HepG2 (cell line): ENCODE measurements at regions not wholly inside any gene's neighbourhood (a gene's known extent, or its start where the extent isn't known, plus 50 kb on each side); places are given as distances from the start of the nearest gene placed in this dataset.

Experiments
- ATAC-seq: fragments of 200-7000 bp; cut with Tn5 transposase; 3 replicates; pipeline ENCODE4 v1.9.1; 2020; ENCODE audit warnings: mild to moderate bottlenecking, moderate library complexity
- BruUV-seq: library from RNA; stranded (reverse); fragments of 400-500 nt; replicated peaks from 2 replicates; lab custom pipeline; 2021; lab: Mats Ljungman, UMichigan
- CTCF ChIA-PET: fragments of 300-600 bp; formaldehyde crosslinking; extraction: SDS; loops from one replicate; lab custom pipeline; 2021; ENCODE audit warnings: low total read pairs, inconsistent platforms, low intra/inter-chr PET ratio; lab: Yijun Ruan, JAX
- POLR2A ChIA-PET: fragments of 350-600 bp; sonication (Branson Sonifier 250); formaldehyde crosslinking; loops from one replicate; lab custom pipeline; 2020; ENCODE audit warnings: antibody characterized with exemption, inconsistent platforms; lab: Yijun Ruan, JAX
- DNase-seq: peaks from one replicate; pipeline ENCODE4 v3.0.0-alpha.2; 2015; ENCODE audit warnings: low spot score
- FAIRE-seq: peaks from 3 replicates; lab custom pipeline; 2011; peaks lifted over from hg19 to GRCh38; lab: Jason Lieb, UNC
- H2AFZ ChIP-seq: one replicate; pipeline ENCODE4 v1.6.1; 2011; ENCODE audit warnings: low read length, inconsistent platforms
- H3K27ac ChIP-seq: fragments of 300-600 bp; 3 replicates; pipeline ENCODE4 v1.8.0; 2011; ENCODE audit warnings: mixed run types, mild to moderate bottlenecking, mixed read lengths, low read length, inconsistent platforms; ENCODE audit not compliant: insufficient read depth; ENCODE audit errors: extremely low read length
- H3K27me3 ChIP-seq, 2 experiments: fragments of 200-600 bp in 1 of 2; 2 replicates in 1 of 2; 3 replicates in 1 of 2; pipeline versions ENCODE4 v1.6.0 to v1.8.0; 2011; ENCODE audit warnings: low read length in 2 of 2, mild to moderate bottlenecking in 2 of 2, moderate library complexity in 2 of 2, inconsistent platforms in 1 of 2; ENCODE audit not compliant: insufficient read depth in 2 of 2, control insufficient read depth in 1 of 2
- H3K36me3 ChIP-seq, 2 experiments: fragments of 200-600 bp in 1 of 2; replicated peaks in 1 of 2; 2 replicates in 1 of 2; 3 replicates in 1 of 2; pipeline versions ENCODE4 v1.5.1 to v1.8.0; 2011; ENCODE audit warnings: low read length in 2 of 2, inconsistent platforms in 1 of 2; ENCODE audit not compliant: insufficient read depth in 2 of 2, control insufficient read depth in 1 of 2
- H3K4me1 ChIP-seq: 2 replicates; pipeline ENCODE4 v1.5.1; 2012; ENCODE audit warnings: low read length, inconsistent platforms; ENCODE audit not compliant: insufficient read depth
- H3K4me2 ChIP-seq: 2 replicates; pipeline ENCODE4 v1.6.0; 2011; ENCODE audit warnings: low read depth, low read length, inconsistent platforms
- H3K4me3 ChIP-seq, 3 experiments: fragments of 200-600 bp in 1 of 3; sonication (generic), shearing (Covaris generic) in 1 of 3; replicated peaks in 1 of 3; 2 replicates each; pipeline ENCODE4 v1.5.1; 2011 to 2016; ENCODE audit warnings: low read length in 3 of 3, inconsistent platforms in 2 of 3, low read depth in 2 of 3, mild to moderate bottlenecking in 2 of 3, control low read depth in 1 of 3, mixed read lengths in 1 of 3; ENCODE audit not compliant: insufficient read depth in 1 of 3
- H3K79me2 ChIP-seq: one replicate; pipeline ENCODE4 v1.6.1; 2011; ENCODE audit warnings: low read length, inconsistent platforms; ENCODE audit not compliant: insufficient read depth
- H3K9ac ChIP-seq: 2 replicates; pipeline ENCODE4 v1.6.0; 2011; ENCODE audit warnings: mild to moderate bottlenecking, low read depth, low read length, inconsistent platforms; ENCODE audit not compliant: insufficient read depth
- H3K9me3 ChIP-seq: 2 replicates; pipeline ENCODE4 v1.5.1; 2012; ENCODE audit warnings: mild to moderate bottlenecking, low read length
- H4K20me1 ChIP-seq: 2 replicates; pipeline ENCODE4 v1.6.0; 2011; ENCODE audit warnings: inconsistent platforms, mild to moderate bottlenecking, low read length, moderate library complexity; ENCODE audit not compliant: insufficient read depth
- ASH2L ChIP-seq: fragments of 300-600, 200-600 bp; sonication (generic); IDR thresholded peaks from 2 replicates; pipeline ENCODE4 v1.7.0; 2017; ENCODE audit warnings: low read depth, mild to moderate bottlenecking, moderate library complexity, mixed read lengths, low read length; ENCODE audit not compliant: insufficient read length
- ATM ChIP-seq: fragments of 450-650 bp; IDR thresholded peaks from 2 replicates; pipeline ENCODE4 v1.7.1; 2017; ENCODE audit warnings: mild to moderate bottlenecking, borderline replicate concordance
- KMT2B ChIP-seq: IDR thresholded peaks from 2 replicates; pipeline ENCODE4 v1.6.1; 2016; ENCODE audit warnings: missing genetic modification reagents, missing compliant biosample characterization
- MATR3 ChIP-seq: sonication (generic); formaldehyde crosslinking; IDR thresholded peaks from 2 replicates; pipeline ENCODE4 v1.4.0; 2020; ENCODE audit warnings: missing genetic modification reagents
- MEIS1 ChIP-seq: sonication (generic); formaldehyde crosslinking; IDR thresholded peaks from 2 replicates; pipeline ENCODE4 v1.9.0; 2021; ENCODE audit warnings: mild to moderate bottlenecking, missing genetic modification reagents, moderate library complexity, borderline replicate concordance
- PCBP2 ChIP-seq: fragments of 200-400 bp; formaldehyde crosslinking; optimal IDR thresholded peaks from 2 replicates; pipeline ENCODE3; 2018; ENCODE audit warnings: low read length, low read depth; ENCODE audit not compliant: poor library complexity, severe bottlenecking
- SOX6 ChIP-seq, 2 experiments: fragments of 450-650 bp in 1 of 2; sonication (generic) in 1 of 2; formaldehyde crosslinking in 1 of 2; IDR thresholded peaks; 2 replicates each; pipeline versions ENCODE4 v1.4.0 to v1.6.1; 2017 to 2020; ENCODE audit warnings: antibody characterized with exemption in 1 of 2, mild to moderate bottlenecking in 1 of 2, missing genetic modification reagents in 1 of 2
- ZNF230 ChIP-seq: sonication (generic); formaldehyde crosslinking; IDR thresholded peaks from 2 replicates; pipeline ENCODE4 v1.4.0; 2020; ENCODE audit warnings: mild to moderate bottlenecking, missing genetic modification reagents
- WGBS: methylation state at CpG from one replicate; pipeline ENCODE4 v1.1.6; 2017; ENCODE audit warnings: low lambda C conversion rate; 5-methylcytosine and 5-hydroxymethylcytosine counted together
- in situ Hi-C: cut with HindIII; loops from 2 replicates; pipeline ENCODE4 v1.10.0; 2017; ENCODE audit warnings: low pct_unique_long_range_greater_than_20kb; ENCODE audit not compliant: extremely low pct_ligation_motif_present
- intact Hi-C: fragments of 100-400 bp; cut with micrococcal nuclease; formaldehyde crosslinking; loops from one replicate; pipeline ENCODE4 v1.10.0; 2022; ENCODE audit not compliant: unreplicated experiment
- TF ChIP-seq, protein P1 (sequence below): sonication (generic); formaldehyde crosslinking; IDR thresholded peaks from 2 replicates; pipeline ENCODE4 v1.4.0; 2020; ENCODE audit warnings: missing genetic modification reagents, borderline replicate concordance
- TF ChIP-seq, protein P2 (sequence below): sonication (generic); formaldehyde crosslinking; IDR thresholded peaks from 2 replicates; pipeline ENCODE4 v1.4.0; 2020; ENCODE audit warnings: missing genetic modification reagents, borderline replicate concordance
- TF ChIP-seq, protein P3 (sequence below): IDR thresholded peaks from 2 replicates; pipeline ENCODE4 v1.6.1; 2016; ENCODE audit warnings: mild to moderate bottlenecking
- TF ChIP-seq, protein P4 (sequence below): sonication (generic); formaldehyde crosslinking; IDR thresholded peaks from 2 replicates; pipeline ENCODE4 v1.4.0; 2020; ENCODE audit warnings: mild to moderate bottlenecking, missing genetic modification reagents

DNA sequence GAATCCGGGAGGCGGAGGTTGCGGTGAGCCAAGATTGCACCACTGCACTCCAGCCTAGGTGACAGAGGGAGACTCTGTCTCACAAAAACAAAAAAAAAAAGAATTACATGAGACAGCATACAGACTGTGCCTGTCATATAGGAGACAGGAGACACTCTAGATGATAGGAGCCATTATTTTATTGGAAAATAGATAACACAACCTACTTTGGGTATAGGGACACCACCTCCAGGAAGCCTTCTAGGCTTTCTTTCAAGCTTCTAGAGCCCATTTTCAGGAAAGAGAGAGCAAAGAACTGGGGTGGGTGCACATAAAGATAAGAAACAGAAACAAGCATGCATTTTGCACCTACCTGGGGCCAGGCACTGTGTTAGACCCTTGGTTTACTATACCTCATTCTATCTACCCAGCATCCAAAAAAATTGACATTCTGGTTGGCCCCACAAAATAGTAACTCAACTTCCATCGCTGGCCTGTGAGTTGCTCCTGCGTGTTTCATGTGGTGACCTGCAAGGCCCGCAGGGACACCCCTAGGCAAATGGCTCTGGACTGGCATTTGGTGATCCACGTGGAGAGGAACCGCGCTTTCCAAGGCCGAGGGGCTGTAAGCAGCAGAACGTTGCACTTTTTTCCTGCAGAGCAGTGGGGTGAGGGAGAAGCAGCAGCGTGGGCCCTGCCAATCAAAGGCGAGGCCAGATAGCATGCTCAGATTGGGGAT is 57.1 kb upstream of the CACUL1 start (continued):
- TF ChIP-seq, protein P1, sequence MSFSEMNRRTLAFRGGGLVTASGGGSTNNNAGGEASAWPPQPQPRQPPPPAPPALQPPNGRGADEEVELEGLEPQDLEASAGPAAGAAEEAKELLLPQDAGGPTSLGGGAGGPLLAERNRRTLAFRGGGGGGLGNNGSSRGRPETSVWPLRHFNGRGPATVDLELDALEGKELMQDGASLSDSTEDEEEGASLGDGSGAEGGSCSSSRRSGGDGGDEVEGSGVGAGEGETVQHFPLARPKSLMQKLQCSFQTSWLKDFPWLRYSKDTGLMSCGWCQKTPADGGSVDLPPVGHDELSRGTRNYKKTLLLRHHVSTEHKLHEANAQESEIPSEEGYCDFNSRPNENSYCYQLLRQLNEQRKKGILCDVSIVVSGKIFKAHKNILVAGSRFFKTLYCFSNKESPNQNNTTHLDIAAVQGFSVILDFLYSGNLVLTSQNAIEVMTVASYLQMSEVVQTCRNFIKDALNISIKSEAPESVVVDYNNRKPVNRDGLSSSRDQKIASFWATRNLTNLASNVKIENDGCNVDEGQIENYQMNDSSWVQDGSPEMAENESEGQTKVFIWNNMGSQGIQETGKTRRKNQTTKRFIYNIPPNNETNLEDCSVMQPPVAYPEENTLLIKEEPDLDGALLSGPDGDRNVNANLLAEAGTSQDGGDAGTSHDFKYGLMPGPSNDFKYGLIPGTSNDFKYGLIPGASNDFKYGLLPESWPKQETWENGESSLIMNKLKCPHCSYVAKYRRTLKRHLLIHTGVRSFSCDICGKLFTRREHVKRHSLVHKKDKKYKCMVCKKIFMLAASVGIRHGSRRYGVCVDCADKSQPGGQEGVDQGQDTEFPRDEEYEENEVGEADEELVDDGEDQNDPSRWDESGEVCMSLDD (CRISPR knock-in tag) = no peak
- TF ChIP-seq, protein P2, sequence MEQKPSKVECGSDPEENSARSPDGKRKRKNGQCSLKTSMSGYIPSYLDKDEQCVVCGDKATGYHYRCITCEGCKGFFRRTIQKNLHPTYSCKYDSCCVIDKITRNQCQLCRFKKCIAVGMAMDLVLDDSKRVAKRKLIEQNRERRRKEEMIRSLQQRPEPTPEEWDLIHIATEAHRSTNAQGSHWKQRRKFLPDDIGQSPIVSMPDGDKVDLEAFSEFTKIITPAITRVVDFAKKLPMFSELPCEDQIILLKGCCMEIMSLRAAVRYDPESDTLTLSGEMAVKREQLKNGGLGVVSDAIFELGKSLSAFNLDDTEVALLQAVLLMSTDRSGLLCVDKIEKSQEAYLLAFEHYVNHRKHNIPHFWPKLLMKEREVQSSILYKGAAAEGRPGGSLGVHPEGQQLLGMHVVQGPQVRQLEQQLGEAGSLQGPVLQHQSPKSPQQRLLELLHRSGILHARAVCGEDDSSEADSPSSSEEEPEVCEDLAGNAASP (CRISPR knock-in tag) = no peak
- TF ChIP-seq ASH2L = no peak
- no peak for TF ChIP-seq MATR3 (CRISPR knock-in tag)
- TF ChIP-seq ZNF230 = no peak

DNA sequence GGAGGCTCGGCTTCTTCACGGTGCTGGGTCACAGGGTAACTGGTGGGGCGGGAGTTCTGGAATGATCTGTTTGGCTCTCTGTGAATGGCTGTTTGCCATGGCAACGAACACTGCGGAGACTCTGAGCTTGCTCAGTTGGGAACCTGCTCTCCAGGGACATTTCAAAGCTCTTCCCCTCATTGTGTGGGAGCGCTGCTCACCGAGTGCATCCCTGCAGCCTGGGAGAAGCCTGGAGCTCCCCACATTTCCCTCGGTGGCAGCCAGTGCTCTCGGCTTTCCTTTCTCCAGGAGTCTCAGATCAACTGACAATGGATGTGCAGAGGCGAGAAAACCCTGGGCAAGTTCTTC is 57.6 kb upstream of the CACUL1 start:
- ChIA-PET POLR2A (no interaction called here), CTCF (no interaction called here)
- Histone ChIP-seq H3K79me2 (no peaks in the 10 kb centered on the region), H3K36me3 (no peaks in the 10 kb centered on the region), H3K4me1 (no peaks in the 10 kb centered on the region), H3K4me2 (no peak overlapping the region), H3K9ac (no peak overlapping the region), H4K20me1 (no peaks in the 10 kb centered on the region), H3K9me3 (no peaks in the 10 kb centered on the region), H3K27me3 (peaks cover 6 to 25% of the 10 kb centered on the region in 2 experiments), H3K4me3 (no peak overlapping the region), H2AFZ (no peak overlapping the region), H3K27ac (no peak overlapping the region)
- no peak for FAIRE-seq
- 65% methylated on average over 4 of the region's 10 CpGs for WGBS
- in situ Hi-C loops (no loop called here), intact Hi-C loops (no loop called here)
- no peak for DNase-seq
- no peak for TF ChIP-seq ATM
- TF ChIP-seq KMT2B (CRISPR knock-in tag) = no peak
- TF ChIP-seq, protein P3, sequence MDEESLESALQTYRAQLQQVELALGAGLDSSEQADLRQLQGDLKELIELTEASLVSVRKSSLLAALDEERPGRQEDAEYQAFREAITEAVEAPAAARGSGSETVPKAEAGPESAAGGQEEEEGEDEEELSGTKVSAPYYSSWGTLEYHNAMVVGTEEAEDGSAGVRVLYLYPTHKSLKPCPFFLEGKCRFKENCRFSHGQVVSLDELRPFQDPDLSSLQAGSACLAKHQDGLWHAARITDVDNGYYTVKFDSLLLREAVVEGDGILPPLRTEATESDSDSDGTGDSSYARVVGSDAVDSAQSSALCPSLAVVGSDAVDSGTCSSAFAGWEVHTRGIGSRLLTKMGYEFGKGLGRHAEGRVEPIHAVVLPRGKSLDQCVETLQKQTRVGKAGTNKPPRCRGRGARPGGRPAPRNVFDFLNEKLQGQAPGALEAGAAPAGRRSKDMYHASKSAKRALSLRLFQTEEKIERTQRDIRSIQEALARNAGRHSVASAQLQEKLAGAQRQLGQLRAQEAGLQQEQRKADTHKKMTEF (CRISPR knock-in tag) = no peak
- TF ChIP-seq PCBP2 = no peak
- no peak for TF ChIP-seq SOX6 (IDR thresholded peaks at IDR 0.05)
- TF ChIP-seq SOX6 (CRISPR knock-in tag; IDR thresholded peaks at IDR 0.05) = no peak
- TF ChIP-seq, protein P4, sequence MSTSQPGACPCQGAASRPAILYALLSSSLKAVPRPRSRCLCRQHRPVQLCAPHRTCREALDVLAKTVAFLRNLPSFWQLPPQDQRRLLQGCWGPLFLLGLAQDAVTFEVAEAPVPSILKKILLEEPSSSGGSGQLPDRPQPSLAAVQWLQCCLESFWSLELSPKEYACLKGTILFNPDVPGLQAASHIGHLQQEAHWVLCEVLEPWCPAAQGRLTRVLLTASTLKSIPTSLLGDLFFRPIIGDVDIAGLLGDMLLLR = no peak
- TF ChIP-seq MEIS1 (CRISPR knock-in tag) = no peak
- no TSS peak for BruUV-seq
- no peak for ATAC-seq
